DMS153 treated with DMSO at 0.1 percent for 48 hours (cell line): ENCODE measurements at regions not wholly inside any gene's neighbourhood (a gene's known extent, or its start where the extent isn't known, plus 50 kb on each side); places are given as distances from the start of the nearest gene placed in this dataset.
"Not testable (repeated sequence)": the region's sequence is repeated elsewhere in the genome, so short reads cannot be mapped to it uniquely, and the experiment has no call there.

Experiments
- DNase-seq: peaks from one replicate; lab custom pipeline; 2025; ENCODE audit not compliant: unreplicated experiment; lab: John Stamatoyannopoulos, UW

GRCh38 chr1:81738875-81739274, 61.9 kb upstream of the ADGRL2 start:
- DNase-seq = no peak

- DNase-seq = no peak
These were observed 67.3 kb upstream of the ADGRL2 start for GRCh38 chr1:81733480-81733879.

DNA sequence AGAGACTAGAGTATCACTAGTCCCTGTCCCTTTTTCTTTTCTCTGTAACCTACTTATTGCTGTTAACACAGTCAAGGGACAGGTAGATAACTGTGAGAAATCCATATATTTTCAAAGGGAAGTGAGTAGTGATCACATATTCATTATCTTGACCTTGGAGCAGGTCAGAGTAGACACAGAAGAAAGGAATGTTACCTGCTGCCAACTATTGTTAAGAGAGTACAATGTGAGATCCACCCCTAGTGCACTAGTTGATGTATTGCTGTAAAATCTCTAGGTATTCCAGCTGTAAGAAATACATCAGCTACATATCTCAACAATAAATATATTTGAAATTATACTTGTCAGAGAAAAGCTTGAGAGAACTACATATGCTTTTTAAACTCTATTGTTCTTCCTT, 68.7 kb upstream of the ADGRL2 start:
- no peak for DNase-seq

- DNase-seq = no peak
These were observed 69.9 kb upstream of the ADGRL2 start for GRCh38 chr1:81730881-81731280.

DNA sequence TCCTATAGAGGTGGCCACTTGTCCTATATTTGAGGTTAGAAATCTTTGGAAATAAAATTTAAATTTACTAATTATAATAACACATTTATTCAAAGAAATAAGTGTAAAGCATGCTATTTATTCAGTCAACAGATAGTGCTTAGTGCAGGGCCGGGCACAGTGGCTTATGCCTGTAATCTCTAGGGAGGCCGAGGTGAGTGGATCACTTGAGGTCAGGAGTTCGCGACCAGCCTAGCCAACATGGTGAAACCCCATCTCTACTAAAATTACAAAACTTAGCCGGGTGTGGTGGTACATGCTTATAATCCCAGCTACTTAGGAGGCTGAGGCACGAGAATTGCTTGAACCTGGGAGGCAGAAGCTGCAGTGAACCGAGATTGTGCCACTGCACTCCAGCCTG, 70.4 kb upstream of the ADGRL2 start:
- DNase-seq = not testable (repeated sequence)

- DNase-seq = no peak
These were observed 70.9 kb upstream of the ADGRL2 start for GRCh38 chr1:81729818-81730217.

DNA sequence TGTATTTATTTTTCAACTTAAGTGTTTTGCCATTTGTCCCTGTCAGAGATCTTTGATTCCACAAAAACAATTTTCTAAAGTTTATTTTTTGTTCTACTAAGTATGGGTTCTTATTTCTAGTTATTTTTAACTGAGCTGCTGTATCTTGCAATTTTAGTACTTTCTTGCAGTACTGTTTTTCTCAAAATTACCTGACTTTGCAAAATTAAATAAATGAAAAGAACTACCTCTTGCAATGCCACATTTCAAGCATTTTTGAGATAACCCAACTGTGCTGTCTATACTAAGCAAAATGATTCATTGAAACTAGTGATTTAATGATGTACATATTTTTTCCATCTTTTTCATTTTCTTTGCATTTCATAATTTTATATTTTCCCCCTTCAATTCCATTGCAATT, 71.5 kb upstream of the ADGRL2 start:
- no peak for DNase-seq

DNA sequence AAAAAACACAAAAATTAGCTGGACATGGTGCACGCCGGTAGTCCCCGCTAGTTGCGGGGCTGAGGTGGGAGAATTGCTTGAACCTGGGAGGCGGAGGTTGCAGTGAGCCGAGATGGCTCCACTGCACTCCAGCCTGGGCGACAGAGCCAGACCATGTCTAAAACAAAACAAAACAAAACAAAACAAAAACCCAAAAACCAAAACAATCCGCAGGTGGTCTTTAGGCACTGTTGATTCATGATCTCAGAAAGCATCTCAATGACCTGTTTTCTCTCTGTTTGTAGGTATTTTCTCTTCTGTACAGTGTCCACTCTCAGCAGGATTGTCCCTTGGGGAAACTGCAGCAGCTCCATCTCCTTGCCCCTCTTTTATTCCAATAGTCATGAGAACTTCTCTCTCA, 74.9 kb upstream of the ADGRL2 start:
- DNase-seq = no peak

DNA sequence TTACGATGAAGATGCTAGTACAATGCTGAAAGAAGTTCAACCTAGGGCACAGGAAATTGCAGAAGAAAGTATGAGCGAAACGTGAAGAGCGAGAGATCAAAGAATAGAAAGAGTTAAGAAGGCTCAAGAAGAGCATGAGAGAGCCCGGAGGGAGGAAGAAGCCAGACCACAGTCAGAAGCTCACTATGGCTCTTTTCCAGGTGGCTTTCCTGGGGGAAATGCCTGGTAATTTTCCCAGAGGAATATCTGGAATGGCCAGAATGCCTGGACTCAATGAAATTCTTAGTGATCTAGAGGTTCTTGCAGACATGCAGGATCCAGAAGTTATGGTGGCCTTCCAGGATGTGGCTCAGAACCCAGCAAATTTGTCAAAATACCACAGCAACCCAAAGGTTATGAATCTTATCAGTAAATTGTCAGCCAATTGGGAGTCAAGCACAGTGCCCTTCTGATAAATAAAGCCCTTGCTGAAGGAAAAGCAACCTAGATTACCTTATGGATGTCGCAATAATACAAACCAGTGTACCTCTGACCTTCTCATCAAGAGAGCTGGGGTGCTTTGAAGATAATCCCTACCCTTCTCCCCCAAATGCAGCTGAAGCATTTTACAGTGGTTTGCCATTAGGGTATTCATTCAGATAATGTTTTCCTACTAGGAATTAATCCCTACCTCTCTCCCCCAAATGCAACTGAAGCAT, 78.0 kb upstream of the ADGRL2 start:
- DNase-seq = not testable (repeated sequence)

GRCh38 chr1:81720256-81720655, 80.5 kb upstream of the ADGRL2 start:
- not testable (repeated sequence) for DNase-seq

GRCh38 chr1:81717230-81717629, 83.5 kb upstream of the ADGRL2 start:
- DNase-seq = no peak

- no peak for DNase-seq
These were observed 85.3 kb upstream of the ADGRL2 start for GRCh38 chr1:81715391-81715790.

GRCh38 chr1:81714636-81715035, 86.1 kb upstream of the ADGRL2 start:
- DNase-seq = no peak

DNA sequence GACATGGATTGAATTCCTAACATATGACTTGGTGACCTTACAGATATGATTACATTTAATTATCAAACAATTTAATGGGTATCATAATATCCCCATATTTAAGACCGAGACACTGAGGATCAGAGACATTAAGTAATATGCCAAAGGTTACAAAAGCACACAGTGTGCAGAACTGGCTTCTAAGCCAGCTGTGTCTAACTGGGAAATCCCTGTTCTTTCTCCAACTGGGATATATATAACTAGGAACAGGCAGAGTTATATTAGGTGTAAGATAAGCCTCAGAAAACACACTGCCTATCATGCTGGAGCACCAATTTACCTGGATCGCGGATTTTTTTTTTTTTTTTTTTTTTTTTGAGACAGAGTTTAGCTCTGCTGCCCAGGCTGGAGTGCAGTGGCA, 88.3 kb upstream of the ADGRL2 start:
- no peak for DNase-seq

GRCh38 chr1:81710857-81711256, 89.9 kb upstream of the ADGRL2 start:
- DNase-seq = no peak

GRCh38 chr1:81708250-81708649, 92.5 kb upstream of the ADGRL2 start:
- DNase-seq = no peak

DNA sequence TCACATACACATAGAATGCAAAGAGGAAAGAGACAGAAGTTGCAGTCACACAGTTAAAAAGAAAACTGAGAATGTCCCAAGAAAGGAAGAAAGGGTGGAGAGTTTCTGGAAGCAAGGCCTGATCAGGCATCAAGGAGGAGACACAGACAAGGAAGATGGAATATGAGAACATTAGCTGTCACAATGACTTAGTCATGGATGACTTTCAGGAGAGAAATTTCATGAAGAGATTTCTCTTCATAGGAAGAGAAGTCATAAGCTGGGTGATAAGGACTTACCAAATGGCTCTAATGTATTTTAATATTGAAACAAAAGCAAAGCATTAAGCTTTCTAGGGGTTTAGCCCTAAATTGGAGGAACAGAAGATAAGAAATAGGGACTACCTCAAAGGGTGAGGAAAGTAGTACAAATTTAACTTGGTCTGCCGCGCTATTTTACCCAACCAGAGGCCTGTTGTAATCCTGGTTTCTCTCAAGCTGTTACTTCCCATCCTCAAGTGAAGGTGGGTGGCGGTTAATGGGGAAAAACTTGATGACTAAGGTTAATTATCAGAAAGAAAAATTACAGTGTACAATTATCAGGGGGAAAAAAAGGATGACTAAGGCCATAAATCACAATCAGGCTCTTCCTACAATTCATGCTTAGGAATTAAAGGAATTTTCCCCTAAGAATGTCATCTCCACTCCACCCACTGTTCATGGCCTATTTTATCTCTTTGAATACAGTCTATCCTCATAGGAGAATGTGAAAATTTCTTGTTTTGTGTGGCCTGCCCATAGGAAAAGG, 93.9 kb upstream of the ADGRL2 start:
- no peak for DNase-seq

DNA sequence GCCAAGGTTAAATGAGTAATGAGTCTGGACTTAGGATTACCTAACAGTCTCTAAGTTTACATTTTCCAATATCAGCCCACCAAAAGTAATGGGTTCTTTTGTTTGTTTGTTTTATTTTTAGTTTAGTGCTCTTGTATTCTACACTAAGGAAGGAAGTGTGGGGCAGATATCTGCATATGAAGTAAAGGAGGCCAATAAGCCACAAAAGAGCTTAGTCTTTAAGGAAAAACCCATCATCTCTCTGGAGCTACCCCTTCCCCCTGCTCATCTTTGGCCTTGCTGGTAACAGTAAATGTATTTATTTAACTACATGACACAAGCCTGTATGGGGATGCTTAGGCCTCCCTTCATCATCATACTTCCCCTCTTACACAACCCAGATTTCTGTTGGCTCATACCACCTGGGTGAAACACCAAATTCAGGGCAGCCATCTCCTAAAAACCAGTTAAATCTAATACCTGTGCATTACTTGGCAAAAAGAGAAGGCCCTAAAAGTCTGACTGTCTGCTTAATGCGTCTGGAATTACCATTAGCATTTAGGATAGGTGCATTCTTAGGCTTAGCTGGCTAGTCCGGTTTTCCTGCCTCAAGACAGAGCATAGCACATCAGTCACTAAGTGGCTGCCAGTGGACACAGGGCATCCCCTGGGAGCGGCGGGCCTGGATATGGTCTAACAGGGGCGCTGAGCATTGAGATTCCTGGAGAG, 96.8 kb upstream of the ADGRL2 start:
- no peak for DNase-seq

DNA sequence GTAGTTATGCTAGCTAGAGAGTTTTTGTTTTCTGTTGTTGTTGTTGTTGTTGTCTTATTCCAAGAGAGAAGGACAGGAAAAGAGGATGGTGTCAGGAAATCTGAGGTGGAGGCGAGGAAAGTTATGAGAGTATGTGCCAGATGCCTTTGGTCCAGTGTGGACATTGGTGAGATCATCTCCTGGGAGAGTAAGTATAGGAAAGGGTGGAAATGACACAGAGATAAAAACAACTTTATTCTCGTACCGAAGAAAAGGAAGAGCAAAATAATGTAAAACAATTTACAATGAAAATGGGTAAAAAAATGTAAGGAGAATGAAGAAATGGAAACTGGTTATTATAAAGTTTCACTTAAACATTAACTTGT, 97.4 kb upstream of the ADGRL2 start:
- DNase-seq = no peak

GRCh38 chr1:81702903-81703302, 97.8 kb upstream of the ADGRL2 start:
- DNase-seq = no peak

DNA sequence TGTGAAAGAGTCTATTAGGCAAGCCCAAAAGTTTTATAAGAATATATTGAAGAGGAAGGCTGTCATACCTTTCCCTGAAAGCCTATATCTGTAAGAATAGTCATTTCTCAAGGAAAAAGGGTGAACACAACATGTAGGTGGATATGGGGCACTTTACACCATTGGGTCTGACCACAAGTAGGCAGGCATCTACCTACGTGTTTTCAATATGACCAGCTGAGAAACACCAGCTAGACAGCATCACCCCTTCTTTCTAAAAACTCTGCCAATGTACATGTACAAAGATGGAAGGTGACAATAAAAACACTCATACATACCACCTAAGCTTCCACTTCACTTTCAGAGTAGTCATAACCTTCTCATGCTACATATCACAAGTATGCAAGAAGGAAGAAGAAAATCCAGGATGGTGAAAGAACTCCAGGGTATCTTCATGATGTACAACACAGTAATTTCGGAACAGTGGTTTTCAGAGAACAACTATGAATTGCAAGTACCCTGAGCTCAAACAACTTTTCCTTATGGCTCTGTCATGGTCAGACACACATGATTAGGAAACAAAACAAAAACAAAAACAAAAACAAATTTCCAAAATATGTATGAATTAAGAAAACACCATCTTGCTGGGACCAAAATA, 98.5 kb upstream of the ADGRL2 start:
- DNase-seq = no peak
